Caco-2 (cell line): ENCODE measurements at regions not wholly inside any gene's neighbourhood (a gene's known extent, or its start where the extent isn't known, plus 50 kb on each side); places are given as distances from the start of the nearest gene placed in this dataset.

ENCODE experiments used
- BruUV-seq: library from RNA; stranded (reverse); fragments of 400-500 nt; replicated peaks from 2 replicates; lab custom pipeline; 2021; lab: Mats Ljungman, UMichigan
- CTCF ChIA-PET: fragments of 300-600 bp; sonication (Branson Sonifier 250); formaldehyde crosslinking; loops from one replicate; lab custom pipeline; 2022; ENCODE audit warnings: antibody characterized with exemption; lab: Charles Lee
- POLR2A ChIA-PET: fragments of 300-600 bp; sonication (Branson Sonifier 250); formaldehyde crosslinking; loops from one replicate; lab custom pipeline; 2022; ENCODE audit warnings: antibody characterized with exemption; lab: Charles Lee
- DNase-seq, 2 experiments: peaks; one replicate each; pipeline versions ENCODE4 v3.0.0 to v3.0.0-alpha.2; 2020 to 2022
- H3K27me3 ChIP-seq: replicated peaks from 2 replicates; pipeline ENCODE4 v1.6.0; 2011; ENCODE audit warnings: low read length; ENCODE audit not compliant: control insufficient read depth, insufficient read depth
- H3K36me3 ChIP-seq: 2 replicates; pipeline ENCODE4 v1.5.1; 2011; ENCODE audit warnings: low read length; ENCODE audit not compliant: control insufficient read depth, insufficient read depth
- H3K4me1 ChIP-seq: fragments of 250-450 bp; sonication (Bioruptor Pico); 2 replicates; pipeline ENCODE4 v1.5.1; 2020; ENCODE audit warnings: mild to moderate bottlenecking
- H3K4me3 ChIP-seq: 2 replicates; pipeline ENCODE4 v1.5.1; 2011; ENCODE audit warnings: low read depth, mild to moderate bottlenecking, control low read depth, low read length
- H3K9me3 ChIP-seq: fragments of 250-450 bp; sonication (Bioruptor Pico); 2 replicates; pipeline ENCODE4 v1.5.1; 2020; ENCODE audit warnings: mild to moderate bottlenecking, moderate library complexity
- H3K27ac Mint-ChIP-seq: one replicate; pipeline ENCODE4 v1.8.0; 2022; ENCODE audit warnings: mixed read lengths; ENCODE audit not compliant: unreplicated experiment
- H3K27me3 Mint-ChIP-seq: one replicate; pipeline ENCODE4 v1.8.0; 2022; ENCODE audit warnings: mixed read lengths; ENCODE audit not compliant: insufficient read depth, unreplicated experiment
- H3K36me3 Mint-ChIP-seq: one replicate; pipeline ENCODE4 v1.8.0; 2022; ENCODE audit warnings: mild to moderate bottlenecking, mixed read lengths; ENCODE audit not compliant: insufficient read depth, unreplicated experiment
- H3K4me1 Mint-ChIP-seq: one replicate; pipeline ENCODE4 v1.8.0; 2022; ENCODE audit warnings: low read depth, mixed read lengths; ENCODE audit not compliant: unreplicated experiment
- H3K4me3 Mint-ChIP-seq: one replicate; pipeline ENCODE4 v1.8.0; 2022; ENCODE audit warnings: mild to moderate bottlenecking, moderate library complexity, mixed read lengths; ENCODE audit not compliant: unreplicated experiment
- H3K9me3 Mint-ChIP-seq: one replicate; pipeline ENCODE4 v1.8.0; 2022; ENCODE audit warnings: mixed read lengths; ENCODE audit not compliant: unreplicated experiment
- CTCF ChIP-seq, 2 experiments: fragments of 200-600 bp in 1 of 2; IDR thresholded peaks; 1 replicate in 1 of 2; 2 replicates in 1 of 2; pipeline versions ENCODE4 v1.5.1 to v1.8.0; 2011 to 2022; ENCODE audit warnings: antibody characterized with exemption in 1 of 2, control low read depth in 1 of 2, inconsistent platforms in 1 of 2, low read depth in 1 of 2, low read length in 1 of 2, mild to moderate bottlenecking in 1 of 2, moderate library complexity in 1 of 2; ENCODE audit not compliant: insufficient read depth in 1 of 2, severe bottlenecking in 1 of 2, unreplicated experiment in 1 of 2
- intact Hi-C: fragments of 100-400 bp; cut with micrococcal nuclease; formaldehyde crosslinking; loops from one replicate; pipeline ENCODE4 v1.10.0; 2022; ENCODE audit not compliant: unreplicated experiment

GRCh38 chr10:129033790-129034272, 433.2 kb upstream of the MGMT start:
- H3K27me3 Mint-ChIP-seq: peaks cover 33% of the 10 kb centered on the region
- CTCF ChIA-PET: no interaction called here

GRCh38 chr10:129035052-129035827, 431.8 kb upstream of the MGMT start:
- H3K4me3 ChIP-seq: no peak overlapping the region
- H3K4me1 Mint-ChIP-seq: no peaks in the 10 kb centered on the region
- no peak for TF ChIP-seq CTCF (IDR thresholded peaks at IDR 0.05; ENCODE audit: insufficient read depth in 1 of 2, low read depth in 1 of 2, low read length in 1 of 2, severe bottlenecking in 1 of 2, unreplicated experiment in 1 of 2)
- POLR2A ChIA-PET: no interaction called here
- BruUV-seq: no TSS peak
- no peak for DNase-seq
- H3K4me3 Mint-ChIP-seq: no peak overlapping the region
- peaks cover 32% of the 10 kb centered on the region for H3K27me3 Mint-ChIP-seq
- CTCF ChIA-PET: no interaction called here
- no peak overlapping the region for H3K27ac Mint-ChIP-seq
- no peaks in the 10 kb centered on the region for H3K9me3 ChIP-seq
- peaks cover 4% of the 10 kb centered on the region for H3K27me3 ChIP-seq
- H3K36me3 Mint-ChIP-seq: no peaks in the 10 kb centered on the region
- intact Hi-C loops: no loop called here
- H3K9me3 Mint-ChIP-seq: no peaks in the 10 kb centered on the region
- H3K36me3 ChIP-seq: no peaks in the 10 kb centered on the region
- H3K4me1 ChIP-seq: no peaks in the 10 kb centered on the region

More at GRCh38 chr10:129033790-129034272, 433.2 kb upstream of the MGMT start:
- no TSS peak for BruUV-seq
- Histone ChIP-seq H3K36me3 (no peaks in the 10 kb centered on the region), H3K27me3 (peaks cover 2% of the 10 kb centered on the region), H3K9me3 (no peaks in the 10 kb centered on the region), H3K4me3 (no peak overlapping the region), H3K4me1 (no peaks in the 10 kb centered on the region)
- H3K4me1 Mint-ChIP-seq: no peaks in the 10 kb centered on the region
- POLR2A ChIA-PET: no interaction called here
- intact Hi-C loops: no loop called here
- H3K9me3 Mint-ChIP-seq: no peaks in the 10 kb centered on the region
- no peak for TF ChIP-seq CTCF (IDR thresholded peaks at IDR 0.05; ENCODE audit: insufficient read depth in 1 of 2, low read depth in 1 of 2, low read length in 1 of 2, severe bottlenecking in 1 of 2, unreplicated experiment in 1 of 2)
- no peak overlapping the region for H3K4me3 Mint-ChIP-seq
- H3K27ac Mint-ChIP-seq: no peak overlapping the region
- H3K36me3 Mint-ChIP-seq: no peaks in the 10 kb centered on the region
- no peak for DNase-seq

GRCh38 chr10:129038522-129038921, 428.5 kb upstream of the MGMT start:
- BruUV-seq: no TSS peak
- no peak for TF ChIP-seq CTCF (IDR thresholded peaks at IDR 0.05; ENCODE audit: insufficient read depth in 1 of 2, low read depth in 1 of 2, low read length in 1 of 2, severe bottlenecking in 1 of 2, unreplicated experiment in 1 of 2)
- no peaks in the 10 kb centered on the region for H3K36me3 Mint-ChIP-seq
- intact Hi-C loops: no loop called here
- no peaks in the 10 kb centered on the region for H3K9me3 ChIP-seq
- no peaks in the 10 kb centered on the region for H3K4me1 ChIP-seq
- peaks cover 2% of the 10 kb centered on the region for H3K27me3 ChIP-seq
- H3K36me3 ChIP-seq: no peaks in the 10 kb centered on the region
- no peaks in the 10 kb centered on the region for H3K4me1 Mint-ChIP-seq
- peaks cover 38% of the 10 kb centered on the region for H3K27me3 Mint-ChIP-seq
- H3K27ac Mint-ChIP-seq: no peak overlapping the region
- no peak overlapping the region for H3K4me3 Mint-ChIP-seq
- DNase-seq: no peak
- ChIA-PET POLR2A (no interaction called here), CTCF (no interaction called here)
- H3K9me3 Mint-ChIP-seq: no peaks in the 10 kb centered on the region
- H3K4me3 ChIP-seq: no peak overlapping the region
